ENCODE measurements at regions not wholly inside any gene's neighbourhood (a gene's known extent, or its start where the extent isn't known, plus 50 kb on each side); places are given as distances from the start of the nearest gene placed in this dataset.
"Not testable (repeated sequence)": the region's sequence is repeated elsewhere in the genome, so short reads cannot be mapped to it uniquely, and the experiment has no call there.

- not testable (repeated sequence) for TF ChIP-seq CTCF, POLR2A (IDR thresholded peaks at IDR 0.05)
These were observed 59.6 kb downstream of the GOLGA6L7 start for GRCh38 chr15:28788649-28789400.

All from testis (tissue), 2 donors.